HL-60 (cell line): ENCODE measurements at regions not wholly inside any gene's neighbourhood (a gene's known extent, or its start where the extent isn't known, plus 50 kb on each side); places are given as distances from the start of the nearest gene placed in this dataset.

Experiments used
- CTCF ChIP-seq: IDR thresholded peaks from one replicate; pipeline ENCODE4 v1.5.1; 2011; ENCODE audit warnings: low read length, control low read depth, inconsistent platforms; ENCODE audit not compliant: insufficient read depth
- GABPA ChIP-seq: IDR thresholded peaks from 2 replicates; pipeline ENCODE4 v1.6.1; 2012; ENCODE audit warnings: low read depth
- SPI1 ChIP-seq: IDR thresholded peaks from 2 replicates; pipeline ENCODE4 v1.6.1; 2012; ENCODE audit warnings: low read depth, mild to moderate bottlenecking, borderline replicate concordance

DNA sequence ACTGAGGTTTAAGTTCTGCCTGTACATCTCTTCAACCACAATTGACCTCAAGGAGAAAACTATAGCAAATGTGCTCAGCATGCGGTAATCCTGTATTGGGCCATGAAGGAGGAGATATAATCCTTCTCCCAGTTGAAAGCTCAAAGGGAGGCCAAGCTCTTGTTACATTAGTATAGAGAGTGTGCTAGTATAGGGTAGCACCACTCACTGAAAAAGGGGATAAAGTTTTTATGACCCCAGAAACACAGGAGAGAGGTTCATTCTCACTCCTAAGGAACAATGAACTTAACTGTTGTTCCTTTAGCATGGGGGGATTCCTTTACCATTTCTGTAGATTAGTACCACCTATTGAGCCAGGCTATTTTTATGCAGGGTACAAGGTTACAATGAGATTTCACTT, 267.7 kb downstream of the LRRIQ3 start:
- no peak for TF ChIP-seq SPI1
- TF ChIP-seq GABPA: no peak
- no peak for TF ChIP-seq CTCF
